HG03378 (cell line): ENCODE measurements at regions not wholly inside any gene's neighbourhood (a gene's known extent, or its start where the extent isn't known, plus 50 kb on each side); places are given as distances from the start of the nearest gene placed in this dataset.
"Not testable (repeated sequence)": the region's sequence is repeated elsewhere in the genome, so short reads cannot be mapped to it uniquely, and the experiment has no call there.

Experiments used
- ATAC-seq: cut with Tn5 transposase; IDR thresholded peaks from one replicate; pipeline ENCODE4 v1.9.1; 2021; ENCODE audit warnings: mild to moderate bottlenecking, moderate library complexity; ENCODE audit not compliant: unreplicated experiment

- ATAC-seq, result no peak
Observed at GRCh38 chr21:25254491-25255174, 352.6 kb downstream of the MRPL39 start.

GRCh38 chr21:25246546-25246945 is 360.7 kb downstream of the MRPL39 start:
- no peak for ATAC-seq

GRCh38 chr21:25244735-25245134 is 362.5 kb downstream of the MRPL39 start:
- ATAC-seq, result no peak

- ATAC-seq, result no peak
Observed at GRCh38 chr21:25243808-25244207, 363.5 kb downstream of the MRPL39 start.

GRCh38 chr21:25240974-25241373 is 366.3 kb downstream of the MRPL39 start:
- ATAC-seq, result no peak

GRCh38 chr21:25234857-25235801 is 372.2 kb downstream of the MRPL39 start:
- peak; percentile 93 for ATAC-seq

GRCh38 chr21:25220954-25221353 is 386.3 kb downstream of the MRPL39 start:
- ATAC-seq, result no peak

GRCh38 chr21:25220169-25220568 is 387.1 kb downstream of the MRPL39 start:
- ATAC-seq, result no peak

GRCh38 chr21:25215698-25216384 is 391.4 kb downstream of the MRPL39 start:
- peak; percentile 99 for ATAC-seq

GRCh38 chr21:25214676-25215075 is 392.6 kb downstream of the MRPL39 start:
- no peak for ATAC-seq

GRCh38 chr21:25199944-25200343 is 407.3 kb downstream of the MRPL39 start:
- no peak for ATAC-seq

- ATAC-seq, result peak; percentile 66
Observed at GRCh38 chr21:25191141-25191540, 416.1 kb downstream of the MRPL39 start.

GRCh38 chr21:25189497-25189896 is 417.8 kb downstream of the MRPL39 start:
- no peak for ATAC-seq

- peak; percentile 85 for ATAC-seq
Observed at GRCh38 chr21:25188677-25189079, 418.6 kb downstream of the MRPL39 start.

- peak; percentile 45 for ATAC-seq
Observed at GRCh38 chr21:25186273-25186672, 421.0 kb downstream of the MRPL39 start.

- ATAC-seq, result no peak
Observed at GRCh38 chr21:25183577-25183976, 423.7 kb downstream of the MRPL39 start.

- ATAC-seq, result not testable (repeated sequence)
Observed at GRCh38 chr21:25181690-25182089, 425.6 kb downstream of the MRPL39 start.

GRCh38 chr21:25179116-25179515 is 428.2 kb downstream of the MRPL39 start:
- ATAC-seq, result no peak

GRCh38 chr21:25176637-25177412 is 430.5 kb downstream of the MRPL39 start:
- ATAC-seq, result peak; percentile 95

GRCh38 chr21:25175938-25176337 is 431.3 kb downstream of the MRPL39 start:
- peak; percentile 52 for ATAC-seq

- no peak for ATAC-seq
Observed at GRCh38 chr21:25171438-25171837, 435.8 kb downstream of the MRPL39 start.
